ENCODE measurements at regions not wholly inside any gene's neighbourhood (a gene's known extent, or its start where the extent isn't known, plus 50 kb on each side); places are given as distances from the start of the nearest gene placed in this dataset.

DNA sequence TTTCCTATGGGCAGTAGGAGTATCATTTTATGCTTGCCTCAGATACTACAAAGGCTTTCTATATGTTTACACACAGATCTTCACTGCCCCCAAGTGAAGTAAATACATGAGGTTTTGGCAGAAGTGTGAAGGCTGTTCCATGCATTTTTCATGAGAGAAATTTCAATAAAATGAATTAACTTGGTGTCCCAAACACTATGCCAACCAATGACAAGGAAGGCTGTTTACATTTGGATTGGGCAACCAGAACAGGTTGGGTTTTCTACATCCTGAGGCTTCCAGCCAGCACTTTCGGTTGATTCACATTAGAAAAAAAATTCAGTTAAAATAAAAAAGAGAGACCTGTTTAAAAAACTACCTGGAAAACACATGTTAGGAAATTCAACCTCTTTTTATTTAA is 625.4 kb downstream of the KCNJ2 start:
- H3K9me3 Mint-ChIP-seq (ENCODE audit: insufficient read depth): peaks cover 4% of the 10 kb centered on the region
- no peak overlapping the region for H3K27ac Mint-ChIP-seq
- H3K79me2 ChIP-seq (ENCODE audit: control insufficient read depth, insufficient read depth, low read length): no peaks in the 10 kb centered on the region
- no peaks in the 10 kb centered on the region for H3K4me1 ChIP-seq (ENCODE audit: control insufficient read depth in 2 of 2, insufficient read depth in 2 of 2, low read length in 2 of 2)
- TF ChIP-seq CTCF (IDR thresholded peaks at IDR 0.05): no peak
- TF ChIP-seq EZH2 (IDR thresholded peaks at IDR 0.05; ENCODE audit: borderline replicate concordance, insufficient read depth, low read depth, low read length, poor library complexity, severe bottlenecking): no peak
- no peaks in the 10 kb centered on the region for H3K27me3 Mint-ChIP-seq
- H3K27ac ChIP-seq (ENCODE audit: low read length in 2 of 2): no peak overlapping the region
- no peaks in the 10 kb centered on the region for H3K9me3 ChIP-seq (ENCODE audit: control extremely low read depth in 1 of 3, control insufficient read depth in 2 of 3, insufficient read depth in 1 of 3, low read length in 2 of 3)
- no peaks in the 10 kb centered on the region for H3K27me3 ChIP-seq (replicated peaks in 1 of 4; ENCODE audit: control extremely low read depth in 1 of 4, control insufficient read depth in 3 of 4, insufficient read depth in 4 of 4, low read length in 3 of 4)
- H4K20me1 ChIP-seq (ENCODE audit: control insufficient read depth, insufficient read depth, low read length, poor library complexity, severe bottlenecking): no peaks in the 10 kb centered on the region
- no peak overlapping the region for H3K9ac ChIP-seq (ENCODE audit: low read length)
- no peak overlapping the region for H2AFZ ChIP-seq (ENCODE audit: insufficient read depth, low read depth, low read length, poor library complexity, severe bottlenecking)
- intact Hi-C loops (cut with micrococcal nuclease): no loop called here
- no peak overlapping the region for H3K4me3 Mint-ChIP-seq
- no CpG with 5 or more reads among the region's 1 CpG for WGBS (ENCODE audit: insufficient coverage)
- ATAC-seq (ENCODE audit: low read depth): no peak
- H3K4me3 ChIP-seq (ENCODE audit: control extremely low read depth in 1 of 5, extremely low read depth in 1 of 5, insufficient read depth in 1 of 5, low read depth in 2 of 5, low read length in 4 of 5): no peak overlapping the region
- DNase-seq: no peak
- no peaks in the 10 kb centered on the region for H3K36me3 ChIP-seq (replicated peaks in 1 of 2; ENCODE audit: control extremely low read depth in 1 of 2, control insufficient read depth in 1 of 2, extremely low read depth in 1 of 2, insufficient read depth in 2 of 2, low read length in 1 of 2)
- ChIA-PET POLR2A (no interaction called here), CTCF (no interaction called here)
- no peak overlapping the region for H3K4me2 ChIP-seq (replicated peaks; ENCODE audit: low read depth, low read length, poor library complexity, severe bottlenecking)
- H3K4me1 Mint-ChIP-seq: no peaks in the 10 kb centered on the region

DNA sequence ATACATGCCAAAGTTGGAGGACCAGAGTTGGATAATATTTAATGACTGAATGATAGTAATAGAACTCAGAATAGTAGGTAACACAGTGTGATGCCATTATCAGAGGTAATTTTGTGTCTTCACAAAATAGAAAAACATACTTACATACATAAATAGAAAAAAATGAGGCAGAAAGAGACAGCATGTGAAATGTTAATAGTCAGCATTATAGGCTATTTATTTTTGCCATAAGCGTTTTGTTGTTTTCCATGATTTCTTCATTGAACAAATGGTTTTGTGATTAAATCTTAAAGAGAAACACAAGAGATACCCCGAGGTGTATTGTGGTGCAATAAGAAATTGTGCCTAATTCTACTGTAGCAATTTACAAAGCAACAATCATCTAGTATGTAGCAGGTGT is 626.3 kb downstream of the KCNJ2 start:
- Histone ChIP-seq H3K27ac (ENCODE audit: low read length in 2 of 2) (no peak overlapping the region), H3K36me3 (replicated peaks in 1 of 2; ENCODE audit: control extremely low read depth in 1 of 2, control insufficient read depth in 1 of 2, extremely low read depth in 1 of 2, insufficient read depth in 2 of 2, low read length in 1 of 2) (no peaks in the 10 kb centered on the region), H3K4me1 (ENCODE audit: control insufficient read depth in 2 of 2, insufficient read depth in 2 of 2, low read length in 2 of 2) (no peaks in the 10 kb centered on the region), H3K79me2 (ENCODE audit: control insufficient read depth, insufficient read depth, low read length) (no peaks in the 10 kb centered on the region), H3K27me3 (replicated peaks in 1 of 4; ENCODE audit: control extremely low read depth in 1 of 4, control insufficient read depth in 3 of 4, insufficient read depth in 4 of 4, low read length in 3 of 4) (no peaks in the 10 kb centered on the region), H2AFZ (ENCODE audit: insufficient read depth, low read depth, low read length, poor library complexity, severe bottlenecking) (no peak overlapping the region), H3K9me3 (ENCODE audit: control extremely low read depth in 1 of 3, control insufficient read depth in 2 of 3, insufficient read depth in 1 of 3, low read length in 2 of 3) (no peaks in the 10 kb centered on the region), H4K20me1 (ENCODE audit: control insufficient read depth, insufficient read depth, low read length, poor library complexity, severe bottlenecking) (no peaks in the 10 kb centered on the region), H3K4me2 (replicated peaks; ENCODE audit: low read depth, low read length, poor library complexity, severe bottlenecking) (no peak overlapping the region), H3K9ac (ENCODE audit: low read length) (no peak overlapping the region), H3K4me3 (ENCODE audit: control extremely low read depth in 1 of 5, extremely low read depth in 1 of 5, insufficient read depth in 1 of 5, low read depth in 2 of 5, low read length in 4 of 5) (no peak overlapping the region)
- Mint-ChIP-seq H3K9me3 (ENCODE audit: insufficient read depth) (peaks cover 2% of the 10 kb centered on the region), H3K4me1 (no peaks in the 10 kb centered on the region), H3K27me3 (no peaks in the 10 kb centered on the region), H3K27ac (no peak overlapping the region), H3K4me3 (no peak overlapping the region)
- 100% methylated on average over 1 of the region's 2 CpGs for WGBS (ENCODE audit: insufficient coverage)
- TF ChIP-seq EZH2 (IDR thresholded peaks at IDR 0.05; ENCODE audit: borderline replicate concordance, insufficient read depth, low read depth, low read length, poor library complexity, severe bottlenecking): no peak
- no peak for TF ChIP-seq CTCF (IDR thresholded peaks at IDR 0.05)
- POLR2A ChIA-PET: no interaction called here
- DNase-seq: no peak
- ATAC-seq (ENCODE audit: low read depth): no peak
- intact Hi-C loops (cut with micrococcal nuclease): no loop called here
- CTCF ChIA-PET: no interaction called here

Data from B cell (primary cell).